IMR-90 (cell line): ENCODE measurements at regions not wholly inside any gene's neighbourhood (a gene's known extent, or its start where the extent isn't known, plus 50 kb on each side); places are given as distances from the start of the nearest gene placed in this dataset.

ENCODE experiments used
- ATAC-seq: fragments of 200-7000 bp; cut with Tn5 transposase; 2 replicates; pipeline ENCODE4 v1.9.1; 2020; ENCODE audit warnings: low read depth, mild to moderate bottlenecking, moderate library complexity
- BruUV-seq: library from RNA; stranded (reverse); fragments of 400-500 nt; replicated peaks from 2 replicates; lab custom pipeline; 2021; lab: Mats Ljungman, UMichigan
- CTCF ChIA-PET: fragments of 300-600 bp; formaldehyde crosslinking; extraction: SDS; loops from one replicate; lab custom pipeline; 2021; ENCODE audit warnings: antibody characterized with exemption; lab: Yijun Ruan, JAX
- POLR2A ChIA-PET: fragments of 300-600 bp; sonication (Branson Sonifier 250); formaldehyde crosslinking; loops from one replicate; lab custom pipeline; 2022; ENCODE audit warnings: antibody characterized with exemption; ENCODE audit not compliant: unreplicated experiment; lab: Charles Lee
- DNase-seq: peaks from one replicate; pipeline ENCODE4 v3.0.0; 2013
- H2AFZ ChIP-seq: replicated peaks from 2 replicates; pipeline ENCODE3; 2013; ENCODE audit warnings: low read length, mild to moderate bottlenecking; ENCODE audit not compliant: poor library complexity
- H2AK5ac ChIP-seq: 2 replicates; pipeline ENCODE4 v1.6.1; 2013; ENCODE audit warnings: low read depth, low read length, inconsistent platforms
- H2AK9ac ChIP-seq: replicated peaks from 2 replicates; pipeline ENCODE3; 2013; ENCODE audit warnings: mild to moderate bottlenecking, low read depth, low read length, moderate library complexity; ENCODE audit not compliant: poor library complexity
- H2BK120ac ChIP-seq: 2 replicates; pipeline ENCODE4 v1.6.1; 2013; ENCODE audit warnings: low read depth, low read length, inconsistent platforms
- H2BK15ac ChIP-seq: 3 replicates; pipeline ENCODE4 v1.6.1; 2013; ENCODE audit warnings: low read depth, low read length, inconsistent platforms
- H2BK20ac ChIP-seq: 2 replicates; pipeline ENCODE4 v1.6.1; 2013; ENCODE audit warnings: low read depth, mild to moderate bottlenecking, inconsistent platforms, low read length, moderate library complexity
- H2BK5ac ChIP-seq: 2 replicates; pipeline ENCODE4 v1.6.1; 2013; ENCODE audit warnings: mild to moderate bottlenecking, low read depth, low read length, inconsistent platforms; ENCODE audit not compliant: poor library complexity, severe bottlenecking
- H3K14ac ChIP-seq: replicated peaks from 2 replicates; pipeline ENCODE4 v1.6.1; 2013; ENCODE audit warnings: low read depth, low read length, inconsistent platforms
- H3K18ac ChIP-seq: 2 replicates; pipeline ENCODE4 v1.6.1; 2013; ENCODE audit warnings: low read depth, low read length, control low read depth
- H3K23ac ChIP-seq: 2 replicates; pipeline ENCODE4 v1.6.1; 2013; ENCODE audit warnings: low read depth, low read length, inconsistent platforms
- H3K27ac ChIP-seq: 2 replicates; pipeline ENCODE4 v1.5.1; 2013; ENCODE audit warnings: mild to moderate bottlenecking, control low read depth, low read length; ENCODE audit not compliant: insufficient read depth
- H3K27me3 ChIP-seq: 2 replicates; pipeline ENCODE4 v1.6.1; 2013; ENCODE audit warnings: low read length; ENCODE audit not compliant: control insufficient read depth, insufficient read depth
- H3K36me3 ChIP-seq: 2 replicates; pipeline ENCODE4 v1.6.1; 2013; ENCODE audit warnings: low read length, mixed read lengths; ENCODE audit not compliant: control insufficient read depth, insufficient read depth
- H3K4ac ChIP-seq: 2 replicates; pipeline ENCODE4 v1.6.1; 2013; ENCODE audit warnings: low read depth, low read length, inconsistent platforms
- H3K4me1 ChIP-seq: 2 replicates; pipeline ENCODE4 v1.6.1; 2013; ENCODE audit warnings: low read length, mixed read lengths; ENCODE audit not compliant: control insufficient read depth, insufficient read depth
- H3K4me2 ChIP-seq: 2 replicates; pipeline ENCODE4 v1.6.1; 2013; ENCODE audit warnings: low read depth, mild to moderate bottlenecking, control low read depth, low read length, moderate library complexity
- H3K4me3 ChIP-seq: 2 replicates; pipeline ENCODE4 v1.5.1; 2013; ENCODE audit warnings: low read depth, mild to moderate bottlenecking, control low read depth, low read length, moderate library complexity; ENCODE audit not compliant: insufficient read depth
- H3K56ac ChIP-seq: 2 replicates; pipeline ENCODE4 v1.6.1; 2013; ENCODE audit warnings: low read length, inconsistent platforms; ENCODE audit not compliant: insufficient read depth; ENCODE audit errors: extremely low read depth
- H3K79me1 ChIP-seq, 2 experiments: 2 replicates each; pipeline ENCODE4 v1.6.1; 2013; ENCODE audit warnings: low read length in 2 of 2, inconsistent platforms in 1 of 2, low read depth in 1 of 2
- H3K9ac ChIP-seq: 2 replicates; pipeline ENCODE4 v1.6.1; 2013; ENCODE audit warnings: low read depth, low read length, control low read depth
- H3K9me1 ChIP-seq: 2 replicates; pipeline ENCODE4 v1.6.1; 2013; ENCODE audit warnings: low read length, inconsistent platforms; ENCODE audit not compliant: insufficient read depth
- H3K9me3 ChIP-seq: 2 replicates; pipeline ENCODE4 v1.6.1; 2013; ENCODE audit warnings: low read length; ENCODE audit not compliant: control insufficient read depth, insufficient read depth
- H4K20me1 ChIP-seq: 2 replicates; pipeline ENCODE4 v1.6.1; 2013; ENCODE audit warnings: low read length, inconsistent platforms; ENCODE audit not compliant: insufficient read depth
- H4K5ac ChIP-seq: 2 replicates; pipeline ENCODE4 v1.6.1; 2013; ENCODE audit warnings: mild to moderate bottlenecking, low read depth, low read length, control low read depth
- H4K8ac ChIP-seq, 2 experiments: 2 replicates each; pipeline ENCODE4 v1.6.1; 2013; ENCODE audit warnings: low read depth in 2 of 2, low read length in 2 of 2, control low read depth in 1 of 2, inconsistent platforms in 1 of 2
- H4K91ac ChIP-seq: 2 replicates; pipeline ENCODE4 v1.6.1; 2013; ENCODE audit warnings: low read depth, low read length, inconsistent platforms; ENCODE audit not compliant: insufficient read depth
- BHLHE40 ChIP-seq: fragments of 150-350 bp; IDR thresholded peaks from 2 replicates; pipeline ENCODE4 v1.6.1; 2016; ENCODE audit warnings: mild to moderate bottlenecking, low read depth, low read length
- CEBPB ChIP-seq: IDR thresholded peaks from 2 replicates; pipeline ENCODE4 v1.6.1; 2012; ENCODE audit warnings: low read depth, low read length, improper control_type of control experiment
- CHD1 ChIP-seq: IDR thresholded peaks from 2 replicates; pipeline ENCODE4 v1.6.1; 2012; ENCODE audit warnings: low read depth, low read length, improper control_type of control experiment
- CTCF ChIP-seq: conservative IDR thresholded peaks from 2 replicates; pipeline ENCODE4 v1.5.1; 2012; ENCODE audit warnings: mild to moderate bottlenecking, low read depth, low read length, improper control_type of control experiment
- ELK1 ChIP-seq: fragments of 150-350 bp; IDR thresholded peaks from 2 replicates; pipeline ENCODE4 v1.6.1; 2016; ENCODE audit warnings: low read depth, mild to moderate bottlenecking, low read length, moderate library complexity, borderline replicate concordance
- FOS ChIP-seq: fragments of 150-350 bp; IDR thresholded peaks from 2 replicates; pipeline ENCODE4 v1.6.1; 2016; ENCODE audit warnings: low read depth, low read length
- MAFK ChIP-seq: IDR thresholded peaks from 2 replicates; pipeline ENCODE4 v1.6.1; 2012; ENCODE audit warnings: low read depth, low read length, improper control_type of control experiment
- MAZ ChIP-seq: IDR thresholded peaks from 2 replicates; pipeline ENCODE4 v1.6.1; 2012; ENCODE audit warnings: low read depth, mild to moderate bottlenecking, low read length, improper control_type of control experiment, moderate library complexity, borderline replicate concordance
- MXI1 ChIP-seq: IDR thresholded peaks from 2 replicates; pipeline ENCODE4 v1.6.1; 2012; ENCODE audit warnings: low read depth, mild to moderate bottlenecking, low read length, moderate library complexity, borderline replicate concordance
- NFE2L2 ChIP-seq: fragments of 150-350 bp; IDR thresholded peaks from 2 replicates; pipeline ENCODE4 v1.6.1; 2016; ENCODE audit warnings: low read depth, mild to moderate bottlenecking, low read length
- POLR2A ChIP-seq: IDR thresholded peaks from 2 replicates; pipeline ENCODE4 v1.6.1; 2012; ENCODE audit warnings: mild to moderate bottlenecking, low read depth, low read length
- RAD21 ChIP-seq: IDR thresholded peaks from 2 replicates; pipeline ENCODE4 v1.6.1; 2012; ENCODE audit warnings: low read length, improper control_type of control experiment
- RCOR1 ChIP-seq: IDR thresholded peaks from 2 replicates; pipeline ENCODE4 v1.6.1; 2012; ENCODE audit warnings: mild to moderate bottlenecking, low read length, improper control_type of control experiment; ENCODE audit not compliant: insufficient replicate concordance
- RFX5 ChIP-seq: IDR thresholded peaks from 2 replicates; pipeline ENCODE4 v1.8.0; 2012; ENCODE audit warnings: low read depth, mild to moderate bottlenecking, low read length, moderate library complexity
- SMC3 ChIP-seq: fragments of 150-350 bp; IDR thresholded peaks from 2 replicates; pipeline ENCODE4 v1.6.1; 2016; ENCODE audit warnings: low read depth, mild to moderate bottlenecking, antibody characterized with exemption, low read length, moderate library complexity
- USF2 ChIP-seq: fragments of 150-350 bp; IDR thresholded peaks from 2 replicates; pipeline ENCODE4 v1.6.1; 2017; ENCODE audit warnings: mild to moderate bottlenecking, antibody characterized with exemption, low read length, low read depth
- WGBS, 2 experiments: methylation state at CpG; one replicate each; pipeline versions ENCODE4 v1.1.5 to v1.1.7; 2013; ENCODE audit warnings: missing lambda C conversion rate in 2 of 2; ENCODE audit not compliant: insufficient read length in 1 of 2; ENCODE audit errors: extremely low coverage in 2 of 2; 5-methylcytosine and 5-hydroxymethylcytosine counted together
- dilution Hi-C: fragments of 300-500 bp; cut with HindIII; formaldehyde crosslinking; loops from one replicate; pipeline ENCODE4 v1.14.3; 2018; ENCODE audit warnings: low sequenced_read_pairs; ENCODE audit not compliant: unreplicated experiment
- in situ Hi-C: fragments of 300-500 bp; cut with MboI; formaldehyde crosslinking; loops from 3 replicates; pipeline ENCODE4 v1.14.3; 2019; ENCODE audit warnings: low sequenced_read_pairs, inconsistent platforms, mixed read lengths
- intact Hi-C: fragments of 100-400 bp; cut with micrococcal nuclease; formaldehyde crosslinking; loops from 2 replicates; pipeline ENCODE4 v1.10.0; 2022

- BruUV-seq, result no TSS peak
- POLR2A ChIA-PET, result no interaction called here
- no peak overlapping the region for H3K4ac ChIP-seq
- CTCF ChIA-PET, result no interaction called here
- no peak overlapping the region for H3K4me3 ChIP-seq
- ATAC-seq, result no peak
- H3K23ac ChIP-seq, result no peak overlapping the region
- no peak overlapping the region for H2AK5ac ChIP-seq
- H3K79me1 ChIP-seq, result no peaks in the 10 kb centered on the region
- DNase-seq, result no peak
- H3K36me3 ChIP-seq, result no peaks in the 10 kb centered on the region
- H3K14ac ChIP-seq, result no peak overlapping the region
- H3K27ac ChIP-seq, result no peak overlapping the region
- H3K27me3 ChIP-seq, result no peaks in the 10 kb centered on the region
- no peak overlapping the region for H2BK15ac ChIP-seq
- H3K4me1 ChIP-seq, result no peaks in the 10 kb centered on the region
- H3K9ac ChIP-seq, result no peak overlapping the region
- H3K18ac ChIP-seq, result no peak overlapping the region
- no peak overlapping the region for H2BK20ac ChIP-seq
- peaks cover 2% of the 10 kb centered on the region; the same call in 1 of the 2 replicates for H3K9me3 ChIP-seq
- no peak overlapping the region for H3K56ac ChIP-seq
- TF ChIP-seq BHLHE40 (no peak), NFE2L2 (no peak), MAFK (no peak), ELK1 (no peak), RCOR1 (no peak), RFX5 (no peak), CEBPB (no peak), CTCF (no peak), RAD21 (no peak), SMC3 (no peak), POLR2A (no peak), FOS (no peak), MAZ (no peak), CHD1 (no peak), USF2 (no peak), MXI1 (no peak)
- 60% methylated on average over 1 of the region's 2 CpGs; no CpG with 5 or more reads in 1 of the 2 experiments for WGBS, 2 experiments
- H4K8ac ChIP-seq, result no peak overlapping the region
- H2AFZ ChIP-seq, result no peak overlapping the region
- no peak overlapping the region for H4K91ac ChIP-seq
- H3K9me1 ChIP-seq, result no peaks in the 10 kb centered on the region
- intact Hi-C loops, result no loop called here
- H2AK9ac ChIP-seq, result no peak overlapping the region
- dilution Hi-C loops, result no loop called here
- no peak overlapping the region for H2BK5ac ChIP-seq
- in situ Hi-C loops, result no loop called here
- H3K4me2 ChIP-seq, result no peak overlapping the region
- H4K20me1 ChIP-seq, result no peaks in the 10 kb centered on the region
- H4K5ac ChIP-seq, result no peak overlapping the region
- no peak overlapping the region for H2BK120ac ChIP-seq
These were observed 55.0 kb upstream of the ZNF280D start for GRCh38 chr15:56788359-56788758.
